SK-N-MC (cell line): ENCODE measurements at regions not wholly inside any gene's neighbourhood (a gene's known extent, or its start where the extent isn't known, plus 50 kb on each side); places are given as distances from the start of the nearest gene placed in this dataset.

ENCODE experiments used
- EZH2 ChIP-seq: fragments of 200-600 bp; sonication (generic); IDR thresholded peaks from one replicate; pipeline ENCODE4 v1.6.1; 2017; ENCODE audit warnings: antibody characterized with exemption
- POLR2AphosphoS5 ChIP-seq: IDR thresholded peaks from 2 replicates; pipeline ENCODE4 v1.6.1; 2012; ENCODE audit warnings: mild to moderate bottlenecking, low read depth, low read length, borderline replicate concordance

GRCh38 chr6:103979308-103979707, 880.4 kb downstream of the HACE1 start:
- TF ChIP-seq POLR2AphosphoS5 (no peak), EZH2 (no peak)
